H1 (cell line): ENCODE measurements at regions not wholly inside any gene's neighbourhood (a gene's known extent, or its start where the extent isn't known, plus 50 kb on each side); places are given as distances from the start of the nearest gene placed in this dataset.

Experiments
- ATF3 ChIP-seq: IDR thresholded peaks from 2 replicates; pipeline ENCODE4 v1.6.1; 2011; ENCODE audit warnings: low read depth, mild to moderate bottlenecking, low read length; ENCODE audit not compliant: insufficient read depth
- BACH1 ChIP-seq: IDR thresholded peaks from 2 replicates; pipeline ENCODE4 v1.6.1; 2012; ENCODE audit warnings: low read length, improper control_type of control experiment
- BRCA1 ChIP-seq: IDR thresholded peaks from 2 replicates; pipeline ENCODE4 v1.6.1; 2012; ENCODE audit warnings: low read depth, low read length, improper control_type of control experiment
- FOSL1 ChIP-seq: IDR thresholded peaks from 2 replicates; pipeline ENCODE4 v1.6.1; 2011; ENCODE audit warnings: mild to moderate bottlenecking, low read depth, low read length, moderate library complexity; ENCODE audit not compliant: insufficient read depth
- GABPA ChIP-seq: IDR thresholded peaks from 2 replicates; pipeline ENCODE4 v1.6.1; 2011; ENCODE audit warnings: mild to moderate bottlenecking, low read length, moderate library complexity, borderline replicate concordance; ENCODE audit not compliant: insufficient read depth
- MAFK ChIP-seq: IDR thresholded peaks from 2 replicates; pipeline ENCODE4 v1.6.1; 2012; ENCODE audit warnings: low read depth, mild to moderate bottlenecking, improper control_type of control experiment, low read length
- NRF1 ChIP-seq: IDR thresholded peaks from 2 replicates; pipeline ENCODE4 v1.6.1; 2011; ENCODE audit warnings: mild to moderate bottlenecking, low read depth, low read length, improper control_type of control experiment
- POLR2AphosphoS5 ChIP-seq: IDR thresholded peaks from 2 replicates; pipeline ENCODE4 v1.6.1; 2011; ENCODE audit warnings: low read depth, low read length
- SIN3A ChIP-seq, 2 experiments: IDR thresholded peaks in 1 of 2; conservative IDR thresholded peaks in 1 of 2; 2 replicates each; pipeline ENCODE4 v1.6.1; 2011 to 2012; ENCODE audit warnings: low read length in 2 of 2, improper control_type of control experiment in 1 of 2, low read depth in 1 of 2, mild to moderate bottlenecking in 1 of 2
- SIX5 ChIP-seq: IDR thresholded peaks from 2 replicates; pipeline ENCODE4 v1.6.1; 2011; ENCODE audit warnings: mild to moderate bottlenecking, low read depth, low read length
- SP4 ChIP-seq: IDR thresholded peaks from 2 replicates; pipeline ENCODE4 v1.6.1; 2012; ENCODE audit warnings: low read length, inconsistent platforms
- TAF1 ChIP-seq: IDR thresholded peaks from 2 replicates; pipeline ENCODE4 v1.6.1; 2011; ENCODE audit warnings: mild to moderate bottlenecking, low read depth, low read length
- TF ChIP-seq, protein P1 (sequence below): fragments of 300-600 bp; sonication (generic); IDR thresholded peaks from 2 replicates; pipeline ENCODE4 v1.7.1; 2012; ENCODE audit warnings: low read length, moderate library complexity, mild to moderate bottlenecking, inconsistent platforms; ENCODE audit not compliant: insufficient replicate concordance

- TF ChIP-seq, protein P1, sequence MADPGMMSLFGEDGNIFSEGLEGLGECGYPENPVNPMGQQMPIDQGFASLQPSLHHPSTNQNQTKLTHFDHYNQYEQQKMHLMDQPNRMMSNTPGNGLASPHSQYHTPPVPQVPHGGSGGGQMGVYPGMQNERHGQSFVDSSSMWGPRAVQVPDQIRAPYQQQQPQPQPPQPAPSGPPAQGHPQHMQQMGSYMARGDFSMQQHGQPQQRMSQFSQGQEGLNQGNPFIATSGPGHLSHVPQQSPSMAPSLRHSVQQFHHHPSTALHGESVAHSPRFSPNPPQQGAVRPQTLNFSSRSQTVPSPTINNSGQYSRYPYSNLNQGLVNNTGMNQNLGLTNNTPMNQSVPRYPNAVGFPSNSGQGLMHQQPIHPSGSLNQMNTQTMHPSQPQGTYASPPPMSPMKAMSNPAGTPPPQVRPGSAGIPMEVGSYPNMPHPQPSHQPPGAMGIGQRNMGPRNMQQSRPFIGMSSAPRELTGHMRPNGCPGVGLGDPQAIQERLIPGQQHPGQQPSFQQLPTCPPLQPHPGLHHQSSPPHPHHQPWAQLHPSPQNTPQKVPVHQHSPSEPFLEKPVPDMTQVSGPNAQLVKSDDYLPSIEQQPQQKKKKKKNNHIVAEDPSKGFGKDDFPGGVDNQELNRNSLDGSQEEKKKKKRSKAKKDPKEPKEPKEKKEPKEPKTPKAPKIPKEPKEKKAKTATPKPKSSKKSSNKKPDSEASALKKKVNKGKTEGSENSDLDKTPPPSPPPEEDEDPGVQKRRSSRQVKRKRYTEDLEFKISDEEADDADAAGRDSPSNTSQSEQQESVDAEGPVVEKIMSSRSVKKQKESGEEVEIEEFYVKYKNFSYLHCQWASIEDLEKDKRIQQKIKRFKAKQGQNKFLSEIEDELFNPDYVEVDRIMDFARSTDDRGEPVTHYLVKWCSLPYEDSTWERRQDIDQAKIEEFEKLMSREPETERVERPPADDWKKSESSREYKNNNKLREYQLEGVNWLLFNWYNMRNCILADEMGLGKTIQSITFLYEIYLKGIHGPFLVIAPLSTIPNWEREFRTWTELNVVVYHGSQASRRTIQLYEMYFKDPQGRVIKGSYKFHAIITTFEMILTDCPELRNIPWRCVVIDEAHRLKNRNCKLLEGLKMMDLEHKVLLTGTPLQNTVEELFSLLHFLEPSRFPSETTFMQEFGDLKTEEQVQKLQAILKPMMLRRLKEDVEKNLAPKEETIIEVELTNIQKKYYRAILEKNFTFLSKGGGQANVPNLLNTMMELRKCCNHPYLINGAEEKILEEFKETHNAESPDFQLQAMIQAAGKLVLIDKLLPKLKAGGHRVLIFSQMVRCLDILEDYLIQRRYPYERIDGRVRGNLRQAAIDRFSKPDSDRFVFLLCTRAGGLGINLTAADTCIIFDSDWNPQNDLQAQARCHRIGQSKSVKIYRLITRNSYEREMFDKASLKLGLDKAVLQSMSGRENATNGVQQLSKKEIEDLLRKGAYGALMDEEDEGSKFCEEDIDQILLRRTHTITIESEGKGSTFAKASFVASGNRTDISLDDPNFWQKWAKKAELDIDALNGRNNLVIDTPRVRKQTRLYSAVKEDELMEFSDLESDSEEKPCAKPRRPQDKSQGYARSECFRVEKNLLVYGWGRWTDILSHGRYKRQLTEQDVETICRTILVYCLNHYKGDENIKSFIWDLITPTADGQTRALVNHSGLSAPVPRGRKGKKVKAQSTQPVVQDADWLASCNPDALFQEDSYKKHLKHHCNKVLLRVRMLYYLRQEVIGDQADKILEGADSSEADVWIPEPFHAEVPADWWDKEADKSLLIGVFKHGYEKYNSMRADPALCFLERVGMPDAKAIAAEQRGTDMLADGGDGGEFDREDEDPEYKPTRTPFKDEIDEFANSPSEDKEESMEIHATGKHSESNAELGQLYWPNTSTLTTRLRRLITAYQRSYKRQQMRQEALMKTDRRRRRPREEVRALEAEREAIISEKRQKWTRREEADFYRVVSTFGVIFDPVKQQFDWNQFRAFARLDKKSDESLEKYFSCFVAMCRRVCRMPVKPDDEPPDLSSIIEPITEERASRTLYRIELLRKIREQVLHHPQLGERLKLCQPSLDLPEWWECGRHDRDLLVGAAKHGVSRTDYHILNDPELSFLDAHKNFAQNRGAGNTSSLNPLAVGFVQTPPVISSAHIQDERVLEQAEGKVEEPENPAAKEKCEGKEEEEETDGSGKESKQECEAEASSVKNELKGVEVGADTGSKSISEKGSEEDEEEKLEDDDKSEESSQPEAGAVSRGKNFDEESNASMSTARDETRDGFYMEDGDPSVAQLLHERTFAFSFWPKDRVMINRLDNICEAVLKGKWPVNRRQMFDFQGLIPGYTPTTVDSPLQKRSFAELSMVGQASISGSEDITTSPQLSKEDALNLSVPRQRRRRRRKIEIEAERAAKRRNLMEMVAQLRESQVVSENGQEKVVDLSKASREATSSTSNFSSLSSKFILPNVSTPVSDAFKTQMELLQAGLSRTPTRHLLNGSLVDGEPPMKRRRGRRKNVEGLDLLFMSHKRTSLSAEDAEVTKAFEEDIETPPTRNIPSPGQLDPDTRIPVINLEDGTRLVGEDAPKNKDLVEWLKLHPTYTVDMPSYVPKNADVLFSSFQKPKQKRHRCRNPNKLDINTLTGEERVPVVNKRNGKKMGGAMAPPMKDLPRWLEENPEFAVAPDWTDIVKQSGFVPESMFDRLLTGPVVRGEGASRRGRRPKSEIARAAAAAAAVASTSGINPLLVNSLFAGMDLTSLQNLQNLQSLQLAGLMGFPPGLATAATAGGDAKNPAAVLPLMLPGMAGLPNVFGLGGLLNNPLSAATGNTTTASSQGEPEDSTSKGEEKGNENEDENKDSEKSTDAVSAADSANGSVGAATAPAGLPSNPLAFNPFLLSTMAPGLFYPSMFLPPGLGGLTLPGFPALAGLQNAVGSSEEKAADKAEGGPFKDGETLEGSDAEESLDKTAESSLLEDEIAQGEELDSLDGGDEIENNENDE = no peak
- TF ChIP-seq TAF1 (no peak), POLR2AphosphoS5 (no peak), FOSL1 (no peak), SIX5 (no peak), SIN3A (conservative IDR thresholded peaks at IDR 0.05 in 1 of 2, IDR thresholded peaks at IDR 0.05 in 1 of 2; ENCODE audit: low read depth in 1 of 2, low read length in 2 of 2) (no peak), BACH1 (no peak), MAFK (no peak), GABPA (no peak), SP4 (no peak), ATF3 (no peak), BRCA1 (no peak), NRF1 (no peak)
Measured at GRCh38 chr13:58434943-58435342, 803.4 kb downstream of the PCDH17 start (continued).
